Parathyroid adenoma (tissue), 2 donors: ENCODE measurements at regions not wholly inside any gene's neighbourhood (a gene's known extent, or its start where the extent isn't known, plus 50 kb on each side); places are given as distances from the start of the nearest gene placed in this dataset.
"Not testable (repeated sequence)": the region's sequence is repeated elsewhere in the genome, so short reads cannot be mapped to it uniquely, and the experiment has no call there.

Experiments used
- H2AFZ ChIP-seq: fragments of 300-600 bp; sonication (generic); one replicate; pipeline ENCODE4 v1.7.0; 2017; ENCODE audit warnings: antibody characterized with exemption, mild to moderate bottlenecking
- H3K27ac ChIP-seq: fragments of 300-600 bp; sonication (generic); one replicate; pipeline ENCODE4 v1.7.0; 2017
- H3K27me3 ChIP-seq: fragments of 300-600 bp; sonication (generic); one replicate; pipeline ENCODE4 v1.7.0; 2017; ENCODE audit warnings: low read length; ENCODE audit not compliant: control insufficient read depth, insufficient read depth
- H3K36me3 ChIP-seq: fragments of 300-600 bp; sonication (generic); one replicate; pipeline ENCODE4 v1.7.0; 2017; ENCODE audit warnings: low read length; ENCODE audit not compliant: control insufficient read depth, insufficient read depth
- H3K4me1 ChIP-seq: fragments of 300-600 bp; sonication (generic); one replicate; pipeline ENCODE4 v1.7.0; 2017; ENCODE audit warnings: control low read depth
- H3K4me2 ChIP-seq: fragments of 300-600 bp; sonication (generic); one replicate; pipeline ENCODE4 v1.7.0; 2017; ENCODE audit warnings: low read length
- H3K4me3 ChIP-seq: fragments of 300-600 bp; sonication (generic); one replicate; pipeline ENCODE4 v1.7.0; 2017; ENCODE audit warnings: low read depth, low read length
- H3K79me2 ChIP-seq: fragments of 300-600 bp; sonication (generic); one replicate; pipeline ENCODE4 v1.7.0; 2017; ENCODE audit warnings: control low read depth
- H3K9ac ChIP-seq: fragments of 300-600 bp; sonication (generic); one replicate; pipeline ENCODE4 v1.7.0; 2017; ENCODE audit warnings: mild to moderate bottlenecking
- H3K9me3 ChIP-seq: fragments of 300-600 bp; sonication (generic); one replicate; pipeline ENCODE4 v1.7.0; 2017; ENCODE audit warnings: low read length; ENCODE audit not compliant: control insufficient read depth
- CTCF ChIP-seq: fragments of 300-600 bp; sonication (generic); IDR thresholded peaks from one replicate; pipeline ENCODE4 v1.7.0; 2017; ENCODE audit warnings: antibody characterized with exemption, mild to moderate bottlenecking
- donor health status: primary hyperparathyroidism.

GRCh38 chr4:30056016-30056766 is 664.0 kb upstream of the PCDH7 start:
- Histone ChIP-seq H3K4me2 (no peak overlapping the region), H3K36me3 (no peaks in the 10 kb centered on the region), H3K9me3 (no peaks in the 10 kb centered on the region), H3K79me2 (no peaks in the 10 kb centered on the region), H3K4me1 (no peaks in the 10 kb centered on the region), H3K9ac (no peak overlapping the region), H2AFZ (no peak overlapping the region), H3K4me3 (no peak overlapping the region), H3K27ac (no peak overlapping the region), H3K27me3 (no peaks in the 10 kb centered on the region)
- TF ChIP-seq CTCF, result no peak

- Histone ChIP-seq H3K27me3 (no peaks in the 10 kb centered on the region), H3K4me3 (no peak overlapping the region), H3K4me2 (no peak overlapping the region), H2AFZ (no peak overlapping the region), H3K27ac (no peak overlapping the region), H3K79me2 (no peaks in the 10 kb centered on the region), H3K4me1 (no peaks in the 10 kb centered on the region), H3K36me3 (no peaks in the 10 kb centered on the region), H3K9me3 (no peaks in the 10 kb centered on the region), H3K9ac (no peak overlapping the region)
- TF ChIP-seq CTCF, result no peak
Measured at GRCh38 chr4:30068234-30068633, 651.9 kb upstream of the PCDH7 start.

GRCh38 chr4:30073011-30073710 is 647.0 kb upstream of the PCDH7 start:
- H3K27me3 ChIP-seq, result no peaks in the 10 kb centered on the region
- no peak for TF ChIP-seq CTCF
- H3K4me1 ChIP-seq, result no peaks in the 10 kb centered on the region
- H3K9ac ChIP-seq, result no peak overlapping the region
- H3K79me2 ChIP-seq, result no peaks in the 10 kb centered on the region
- H3K36me3 ChIP-seq, result no peaks in the 10 kb centered on the region
- no peak overlapping the region for H2AFZ ChIP-seq
- no peak overlapping the region for H3K4me2 ChIP-seq
- no peaks in the 10 kb centered on the region for H3K9me3 ChIP-seq
- no peak overlapping the region for H3K27ac ChIP-seq
- H3K4me3 ChIP-seq, result no peak overlapping the region

GRCh38 chr4:30092420-30093128 is 627.6 kb upstream of the PCDH7 start:
- not testable (repeated sequence) for H3K79me2 ChIP-seq, H3K9ac ChIP-seq, H3K9me3 ChIP-seq, H3K27me3 ChIP-seq, H3K36me3 ChIP-seq, H3K27ac ChIP-seq, H2AFZ ChIP-seq, H3K4me2 ChIP-seq, H3K4me3 ChIP-seq, H3K4me1 ChIP-seq

GRCh38 chr4:30094887-30095286 is 625.3 kb upstream of the PCDH7 start:
- no peaks in the 10 kb centered on the region for H3K79me2 ChIP-seq
- H3K27ac ChIP-seq, result no peak overlapping the region
- no peaks in the 10 kb centered on the region for H3K27me3 ChIP-seq
- no peak overlapping the region for H3K9ac ChIP-seq
- no peaks in the 10 kb centered on the region for H3K4me1 ChIP-seq
- H2AFZ ChIP-seq, result no peak overlapping the region
- H3K4me3 ChIP-seq, result no peak overlapping the region
- H3K9me3 ChIP-seq, result no peaks in the 10 kb centered on the region
- TF ChIP-seq CTCF, result no peak
- H3K4me2 ChIP-seq, result no peak overlapping the region
- no peaks in the 10 kb centered on the region for H3K36me3 ChIP-seq
